ENCODE measurements at regions not wholly inside any gene's neighbourhood (a gene's known extent, or its start where the extent isn't known, plus 50 kb on each side); places are given as distances from the start of the nearest gene placed in this dataset.

DNA sequence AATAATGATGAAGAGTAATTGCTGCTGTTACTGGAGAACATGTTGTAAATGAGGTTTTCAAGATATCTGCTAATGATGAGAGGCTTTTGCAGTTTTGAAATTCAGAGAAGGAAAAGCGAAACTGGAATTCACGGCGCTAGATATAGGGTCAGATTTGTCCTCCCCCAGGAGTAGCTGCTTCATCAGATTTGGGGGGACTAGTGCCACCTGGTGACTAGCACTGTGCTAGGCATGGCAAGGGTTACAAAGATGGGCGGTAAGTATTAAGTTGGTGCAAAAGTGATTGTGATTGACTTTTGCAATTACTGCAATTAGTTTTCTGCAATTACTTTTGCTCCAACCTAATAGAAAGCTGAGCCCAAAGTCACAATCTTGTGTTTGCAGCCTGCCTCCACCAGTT is 879.9 kb upstream of the TENM4 start:
- no peak for TF ChIP-seq CTCF (IDR thresholded peaks at IDR 0.05)
- no peak for TF ChIP-seq POLR2A (IDR thresholded peaks at IDR 0.05)

Data from heart left ventricle (tissue), 13 donors.